H1 (cell line): ENCODE measurements at regions not wholly inside any gene's neighbourhood (a gene's known extent, or its start where the extent isn't known, plus 50 kb on each side); places are given as distances from the start of the nearest gene placed in this dataset.

ENCODE experiments used
- CTCF ChIA-PET: fragments of 300-600 bp; sonication (Branson Sonifier 250); formaldehyde crosslinking; loops from one replicate; lab custom pipeline; 2021; ENCODE audit not compliant: partially characterized antibody; lab: Charles Lee
- POLR2A ChIA-PET: fragments of 300-600 bp; sonication (Branson Sonifier 250); formaldehyde crosslinking; loops from one replicate; lab custom pipeline; 2021; ENCODE audit warnings: inconsistent platforms; ENCODE audit not compliant: partially characterized antibody; lab: Charles Lee
- DNase-seq, 2 experiments: peaks; one replicate each; pipeline versions ENCODE4 v3.0.0 to v3.0.0-alpha.2; 2010 to 2022; ENCODE audit warnings: low spot score in 2 of 2, low read depth in 1 of 2, mixed read lengths in 1 of 2
- FAIRE-seq: peaks from 2 replicates; lab custom pipeline; 2011; peaks lifted over from hg19 to GRCh38; lab: Jason Lieb, UNC
- H2AFZ ChIP-seq: 2 replicates; pipeline ENCODE4 v1.8.1; 2012; ENCODE audit warnings: low read length, inconsistent platforms
- H2AK5ac ChIP-seq: 2 replicates; pipeline ENCODE4 v1.6.1; 2013; ENCODE audit warnings: low read depth, low read length
- H2BK120ac ChIP-seq: replicated peaks from 2 replicates; pipeline ENCODE3; 2013; ENCODE audit warnings: low read depth, low read length, inconsistent platforms
- H2BK12ac ChIP-seq: 2 replicates; pipeline ENCODE4 v1.6.1; 2013; ENCODE audit warnings: low read depth, low read length
- H2BK15ac ChIP-seq: 2 replicates; pipeline ENCODE4 v1.6.1; 2013; ENCODE audit warnings: low read length
- H2BK20ac ChIP-seq: 2 replicates; pipeline ENCODE4 v1.6.1; 2013; ENCODE audit warnings: low read length
- H2BK5ac ChIP-seq: 2 replicates; pipeline ENCODE4 v1.6.1; 2013; ENCODE audit warnings: low read depth, low read length
- H3K14ac ChIP-seq: 2 replicates; pipeline ENCODE4 v1.6.1; 2013; ENCODE audit warnings: inconsistent platforms; ENCODE audit not compliant: insufficient read length
- H3K18ac ChIP-seq: 2 replicates; pipeline ENCODE4 v1.6.1; 2013; ENCODE audit warnings: low read length; ENCODE audit errors: extremely low read depth
- H3K23ac ChIP-seq: 2 replicates; pipeline ENCODE4 v1.6.1; 2013; ENCODE audit warnings: inconsistent platforms; ENCODE audit not compliant: insufficient read length
- H3K23me2 ChIP-seq: 2 replicates; pipeline ENCODE4 v1.6.1; 2013; ENCODE audit warnings: low read depth, low read length
- H3K27ac ChIP-seq: 2 replicates; pipeline ENCODE4 v1.6.1; 2011; ENCODE audit warnings: low read depth, low read length, inconsistent platforms
- H3K27me3 ChIP-seq, 4 experiments: replicated peaks in 1 of 4; 1 replicate in 1 of 4; 2 replicates in 3 of 4; pipeline versions ENCODE4 v1.6.1 to v1.8.1; 2011 to 2013; ENCODE audit warnings: low read length in 3 of 4, mild to moderate bottlenecking in 3 of 4, inconsistent platforms in 2 of 4, mixed read lengths in 2 of 4, moderate library complexity in 1 of 4; ENCODE audit not compliant: control insufficient read depth in 3 of 4, insufficient read depth in 3 of 4; ENCODE audit errors: extremely low read depth in 1 of 4
- H3K36me3 ChIP-seq, 4 experiments: 2 replicates each; pipeline versions ENCODE4 v1.6.1 to v1.8.1; 2011 to 2013; ENCODE audit warnings: mild to moderate bottlenecking in 4 of 4, low read length in 3 of 4, moderate library complexity in 2 of 4, control low read depth in 1 of 4, inconsistent platforms in 1 of 4; ENCODE audit not compliant: insufficient read depth in 4 of 4, control insufficient read depth in 2 of 4
- H3K4ac ChIP-seq: replicated peaks from 2 replicates; pipeline ENCODE3; 2013; ENCODE audit warnings: low read length, low read depth, mixed read lengths, inconsistent platforms; ENCODE audit not compliant: insufficient read length
- H3K4me1 ChIP-seq, 4 experiments: replicated peaks in 1 of 4; 1 replicate in 1 of 4; 2 replicates in 3 of 4; pipeline versions ENCODE4 v1.6.1 to v1.8.1; 2011 to 2013; ENCODE audit warnings: low read length in 3 of 4, inconsistent platforms in 2 of 4, mixed read lengths in 1 of 4; ENCODE audit not compliant: insufficient read depth in 4 of 4, control insufficient read depth in 3 of 4
- H3K4me2 ChIP-seq, 2 experiments: 2 replicates each; pipeline versions ENCODE4 v1.6.1 to v1.8.1; 2011 to 2013; ENCODE audit warnings: low read depth in 2 of 2, low read length in 2 of 2, control low read depth in 1 of 2, inconsistent platforms in 1 of 2, mild to moderate bottlenecking in 1 of 2; ENCODE audit not compliant: insufficient read depth in 1 of 2
- H3K4me3 ChIP-seq, 4 experiments: fragments of 200-600, 300-600 bp in 1 of 4; sonication (generic), shearing (Covaris generic), sonication (Bioruptor Twin) in 1 of 4; 2 replicates each; pipeline versions ENCODE4 v1.5.1 to v1.8.1; 2011 to 2016; ENCODE audit warnings: low read length in 4 of 4, low read depth in 3 of 4, control low read depth in 2 of 4, inconsistent platforms in 2 of 4, mild to moderate bottlenecking in 2 of 4, mixed read lengths in 1 of 4, moderate library complexity in 1 of 4; ENCODE audit not compliant: insufficient read depth in 2 of 4; ENCODE audit errors: extremely low read depth in 1 of 4
- H3K56ac ChIP-seq: replicated peaks from 2 replicates; pipeline ENCODE3; 2013; ENCODE audit warnings: low read depth, mild to moderate bottlenecking, mixed read lengths, low read length, inconsistent platforms; ENCODE audit not compliant: insufficient read length
- H3K79me1 ChIP-seq: 2 replicates; pipeline ENCODE4 v1.6.1; 2013; ENCODE audit warnings: low read depth, low read length, control low read depth
- H3K79me2 ChIP-seq, 2 experiments: 2 replicates each; pipeline versions ENCODE4 v1.6.1 to v1.8.1; 2012 to 2013; ENCODE audit warnings: low read length in 2 of 2, mild to moderate bottlenecking in 2 of 2, inconsistent platforms in 1 of 2; ENCODE audit not compliant: insufficient read depth in 2 of 2, control insufficient read depth in 1 of 2
- H3K9ac ChIP-seq, 4 experiments: replicated peaks in 1 of 4; 1 replicate in 1 of 4; 2 replicates in 3 of 4; pipeline versions ENCODE4 v1.6.1 to v1.8.1; 2011 to 2013; ENCODE audit warnings: low read depth in 3 of 4, low read length in 3 of 4, control low read depth in 2 of 4, mild to moderate bottlenecking in 2 of 4, moderate library complexity in 2 of 4, inconsistent platforms in 1 of 4; ENCODE audit errors: extremely low read depth in 1 of 4
- H3K9me3 ChIP-seq, 2 experiments: 2 replicates each; pipeline versions ENCODE4 v1.6.1 to v1.8.1; 2012 to 2013; ENCODE audit warnings: mild to moderate bottlenecking in 2 of 2, moderate library complexity in 2 of 2, control low read depth in 1 of 2, inconsistent platforms in 1 of 2, low read depth in 1 of 2, low read length in 1 of 2, mixed read lengths in 1 of 2; ENCODE audit not compliant: insufficient read depth in 2 of 2
- H4K20me1 ChIP-seq, 2 experiments: replicated peaks in 1 of 2; 2 replicates each; pipeline versions ENCODE3 to v1.8.1; 2011 to 2013; ENCODE audit warnings: inconsistent platforms in 2 of 2, low read length in 2 of 2, mild to moderate bottlenecking in 1 of 2; ENCODE audit not compliant: insufficient read depth in 2 of 2, control insufficient read depth in 1 of 2
- H4K5ac ChIP-seq: 2 replicates; pipeline ENCODE4 v1.6.1; 2013; ENCODE audit warnings: low read length, low read depth, mixed read lengths, inconsistent platforms; ENCODE audit not compliant: insufficient read length
- H4K8ac ChIP-seq: 2 replicates; pipeline ENCODE4 v1.8.0; 2013; ENCODE audit warnings: mild to moderate bottlenecking, moderate library complexity, low read length, inconsistent platforms; ENCODE audit not compliant: insufficient read depth; ENCODE audit errors: extremely low read depth
- H4K91ac ChIP-seq: replicated peaks from 2 replicates; pipeline ENCODE3; 2013; ENCODE audit warnings: low read length, mixed read lengths, inconsistent platforms; ENCODE audit not compliant: insufficient read length
- ASH2L ChIP-seq: fragments of 200-600, 300-600 bp; sonication (generic); IDR thresholded peaks from one replicate; pipeline ENCODE4 v1.7.1; 2017; ENCODE audit warnings: low read length
- BRCA1 ChIP-seq: IDR thresholded peaks from 2 replicates; pipeline ENCODE4 v1.6.1; 2012; ENCODE audit warnings: low read depth, low read length, improper control_type of control experiment
- CHD2 ChIP-seq: IDR thresholded peaks from 2 replicates; pipeline ENCODE4 v1.6.1; 2012; ENCODE audit warnings: low read length, improper control_type of control experiment
- EP300 ChIP-seq, 2 experiments: IDR thresholded peaks; 1 replicate in 1 of 2; 2 replicates in 1 of 2; pipeline ENCODE4 v1.6.1; 2011 to 2012; ENCODE audit warnings: low read depth in 2 of 2, low read length in 2 of 2, mild to moderate bottlenecking in 2 of 2, borderline replicate concordance in 1 of 2, inconsistent platforms in 1 of 2, moderate library complexity in 1 of 2
- PHF8 ChIP-seq: fragments of 200-600 bp; sonication (generic); conservative IDR thresholded peaks from 2 replicates; pipeline ENCODE4 v1.7.1; 2012; ENCODE audit warnings: low read depth, mild to moderate bottlenecking, inconsistent platforms, low read length, moderate library complexity
- RAD21 ChIP-seq, 2 experiments: IDR thresholded peaks in 1 of 2; conservative IDR thresholded peaks in 1 of 2; 2 replicates each; pipeline ENCODE4 v1.6.1; 2011; ENCODE audit warnings: low read depth in 2 of 2, low read length in 2 of 2, improper control_type of control experiment in 1 of 2, inconsistent platforms in 1 of 2, mild to moderate bottlenecking in 1 of 2, moderate library complexity in 1 of 2
- SIN3A ChIP-seq, 2 experiments: IDR thresholded peaks in 1 of 2; conservative IDR thresholded peaks in 1 of 2; 2 replicates each; pipeline ENCODE4 v1.6.1; 2011 to 2012; ENCODE audit warnings: low read length in 2 of 2, improper control_type of control experiment in 1 of 2, low read depth in 1 of 2, mild to moderate bottlenecking in 1 of 2
- SP4 ChIP-seq: IDR thresholded peaks from 2 replicates; pipeline ENCODE4 v1.6.1; 2012; ENCODE audit warnings: low read length, inconsistent platforms
- SRF ChIP-seq: IDR thresholded peaks from 2 replicates; pipeline ENCODE4 v1.6.1; 2011; ENCODE audit warnings: mild to moderate bottlenecking, low read depth, low read length, moderate library complexity
- SUZ12 ChIP-seq: fragments of 200-600 bp; sonication (generic); IDR thresholded peaks from 2 replicates; pipeline ENCODE4 v1.6.1; 2012; ENCODE audit warnings: mild to moderate bottlenecking, inconsistent platforms, low read length, moderate library complexity, mixed read lengths
- TAF7 ChIP-seq: optimal IDR thresholded peaks from 2 replicates; pipeline ENCODE3; 2011; ENCODE audit warnings: low read depth, mild to moderate bottlenecking, inconsistent platforms, low read length, moderate library complexity, borderline replicate concordance
- TCF12 ChIP-seq: IDR thresholded peaks from 2 replicates; pipeline ENCODE4 v1.6.1; 2011; ENCODE audit warnings: low read depth, mild to moderate bottlenecking, low read length
- whole genome bisulfite sequencing, 2 experiments: shearing (Covaris generic) in 1 of 2; methylation state at CpG; one replicate each; pipeline versions ENCODE4 v1.1.6 to v1.1.7; 2013 to 2015; ENCODE audit warnings: low lambda C conversion rate in 2 of 2, mixed read lengths in 2 of 2, inconsistent platforms in 1 of 2, low coverage in 1 of 2, missing lambda C conversion rate in 1 of 2; ENCODE audit not compliant: insufficient replicate concordance in 2 of 2, insufficient coverage in 1 of 2, insufficient read length in 1 of 2; ENCODE audit errors: extremely low coverage in 1 of 2, missing lambda C conversion rate in 1 of 2; 5-methylcytosine and 5-hydroxymethylcytosine counted together
- TF ChIP-seq, protein P1 (sequence below): IDR thresholded peaks from 2 replicates; pipeline ENCODE4 v1.6.1; 2012; ENCODE audit warnings: inconsistent platforms
- TF ChIP-seq, protein P2 (sequence below): IDR thresholded peaks from 2 replicates; pipeline ENCODE4 v1.6.1; 2012; ENCODE audit warnings: inconsistent platforms

DNA sequence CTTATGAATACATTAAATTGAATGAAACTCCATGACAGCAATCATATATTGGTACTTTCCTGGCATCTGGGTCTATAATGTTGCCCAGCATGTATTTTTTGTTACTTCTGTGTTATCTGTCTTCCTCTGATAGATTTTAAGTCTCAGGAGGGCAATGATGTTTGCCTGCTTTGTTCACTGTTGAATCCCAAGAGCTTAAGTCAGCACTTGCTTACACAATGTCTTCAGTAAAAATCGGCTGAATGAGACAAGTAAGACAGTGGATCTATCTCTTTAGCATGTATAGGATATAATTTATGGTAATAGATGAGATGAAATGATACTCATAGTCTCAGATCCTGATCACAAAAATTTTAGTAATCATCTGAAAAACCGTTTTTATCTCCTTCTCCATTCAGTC is 1034.9 kb upstream of the EPHA7 start:
- Histone ChIP-seq H3K79me1 (no peaks in the 10 kb centered on the region), H3K56ac (no peak overlapping the region), H3K4me3 (no peak overlapping the region), H3K23me2 (no peaks in the 10 kb centered on the region), H3K27ac (no peak overlapping the region), H3K4ac (no peak overlapping the region), H2BK15ac (no peak overlapping the region), H3K18ac (no peak overlapping the region), H3K4me1 (no peaks in the 10 kb centered on the region), H2BK120ac (no peak overlapping the region), H2BK20ac (no peak overlapping the region), H3K14ac (no peak overlapping the region), H3K9me3 (no peaks in the 10 kb centered on the region), H3K23ac (no peak overlapping the region), H4K91ac (no peak overlapping the region), H3K36me3 (no peaks in the 10 kb centered on the region), H2BK12ac (no peak overlapping the region), H4K8ac (no peak overlapping the region), H4K20me1 (no peaks in the 10 kb centered on the region), H3K4me2 (no peak overlapping the region), H3K79me2 (no peaks in the 10 kb centered on the region), H2AK5ac (no peak overlapping the region), H2AFZ (no peak overlapping the region), H3K9ac (no peak overlapping the region), H4K5ac (no peak overlapping the region), H3K27me3 (no peaks in the 10 kb centered on the region), H2BK5ac (no peak overlapping the region)
- ChIA-PET CTCF (no interaction called here), POLR2A (no interaction called here)
- DNase-seq: no peak
- WGBS, 2 experiments: 80% methylated on average over 2 of the region's 2 CpGs; no CpG with 5 or more reads in 1 of the 2 experiments
- no peak for FAIRE-seq
- TF ChIP-seq SIN3A (conservative IDR thresholded peaks at IDR 0.05 in 1 of 2, IDR thresholded peaks at IDR 0.05 in 1 of 2; ENCODE audit: low read depth in 1 of 2, low read length in 2 of 2) (no peak), ASH2L (no peak), SUZ12 (no peak), RAD21 (IDR thresholded peaks at IDR 0.05 in 1 of 2, conservative IDR thresholded peaks at IDR 0.05 in 1 of 2; ENCODE audit: low read depth in 2 of 2, low read length in 2 of 2) (no peak), EP300 (IDR thresholded peaks at IDR 0.05; ENCODE audit: borderline replicate concordance in 1 of 2, low read depth in 2 of 2, low read length in 2 of 2) (no peak), PHF8 (no peak), TAF7 (no peak), SRF (no peak), SP4 (no peak), TCF12 (no peak), BRCA1 (no peak), CHD2 (no peak)
- TF ChIP-seq, protein P1, sequence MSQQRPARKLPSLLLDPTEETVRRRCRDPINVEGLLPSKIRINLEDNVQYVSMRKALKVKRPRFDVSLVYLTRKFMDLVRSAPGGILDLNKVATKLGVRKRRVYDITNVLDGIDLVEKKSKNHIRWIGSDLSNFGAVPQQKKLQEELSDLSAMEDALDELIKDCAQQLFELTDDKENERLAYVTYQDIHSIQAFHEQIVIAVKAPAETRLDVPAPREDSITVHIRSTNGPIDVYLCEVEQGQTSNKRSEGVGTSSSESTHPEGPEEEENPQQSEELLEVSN: no peak
- TF ChIP-seq, protein P2, sequence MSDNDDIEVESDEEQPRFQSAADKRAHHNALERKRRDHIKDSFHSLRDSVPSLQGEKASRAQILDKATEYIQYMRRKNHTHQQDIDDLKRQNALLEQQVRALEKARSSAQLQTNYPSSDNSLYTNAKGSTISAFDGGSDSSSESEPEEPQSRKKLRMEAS: no peak
